HG03520 (cell line): ENCODE measurements at regions not wholly inside any gene's neighbourhood (a gene's known extent, or its start where the extent isn't known, plus 50 kb on each side); places are given as distances from the start of the nearest gene placed in this dataset.

Experiments
- ATAC-seq: cut with Tn5 transposase; IDR thresholded peaks from one replicate; pipeline ENCODE4 v1.9.1; 2021; ENCODE audit warnings: mild to moderate bottlenecking, moderate library complexity; ENCODE audit not compliant: unreplicated experiment

DNA sequence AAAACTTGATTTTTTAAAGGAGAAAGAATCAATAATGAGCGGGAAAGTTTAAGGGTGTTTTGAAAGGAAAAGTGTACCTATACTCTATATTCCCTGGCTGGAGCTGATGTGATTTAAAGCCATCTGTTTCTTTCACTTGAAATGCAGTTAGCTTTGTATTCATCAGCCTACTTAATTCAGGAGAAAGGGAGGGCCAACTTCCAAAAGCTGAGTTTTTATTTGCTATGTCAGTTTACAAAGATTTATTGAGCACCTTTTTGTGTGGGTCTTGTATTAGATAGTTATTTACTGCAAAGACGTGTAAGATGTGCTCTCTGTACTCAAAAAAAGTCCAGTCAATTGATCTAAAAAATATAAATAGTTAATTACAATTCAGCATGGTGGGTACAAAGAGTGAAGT, 176.2 kb upstream of the GOLIM4 start:
- no peak for ATAC-seq

DNA sequence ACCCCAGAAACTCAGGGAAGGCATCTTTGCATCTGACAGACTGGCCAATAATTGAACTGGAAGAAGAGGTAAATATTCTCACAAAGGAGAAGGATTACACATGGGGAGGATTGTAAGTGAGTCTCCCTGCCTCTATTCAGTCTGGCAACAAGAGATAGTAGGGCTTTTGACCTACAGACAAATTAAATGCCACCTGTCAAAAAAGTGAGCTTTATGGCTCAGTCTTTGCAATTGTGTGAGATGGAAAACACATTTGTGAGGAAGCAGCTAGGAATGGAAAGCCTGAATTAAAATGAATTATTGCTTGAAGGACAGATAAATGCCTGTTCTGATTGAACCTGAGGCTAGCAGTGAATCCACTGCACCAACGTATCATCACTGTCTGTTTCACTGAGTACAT, 173.3 kb upstream of the GOLIM4 start:
- ATAC-seq = no peak

DNA sequence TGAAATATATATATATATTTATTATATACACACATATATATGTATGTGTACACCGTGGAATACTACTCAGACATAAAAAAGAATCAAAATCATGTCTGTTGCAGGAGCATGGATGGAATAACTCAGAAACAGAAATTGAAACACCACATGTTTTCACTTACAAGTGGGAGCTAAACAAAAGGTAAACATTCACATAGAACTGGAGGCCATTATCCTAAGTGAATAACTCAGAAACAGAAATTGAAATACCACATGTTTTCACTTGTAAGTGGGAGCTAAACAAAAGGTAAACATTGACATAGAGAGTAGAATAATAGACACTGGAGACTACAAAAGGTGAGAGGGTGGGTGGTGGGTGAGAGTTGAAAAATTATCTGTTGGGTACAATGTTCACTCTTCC, 171.5 kb upstream of the GOLIM4 start:
- no peak for ATAC-seq

DNA sequence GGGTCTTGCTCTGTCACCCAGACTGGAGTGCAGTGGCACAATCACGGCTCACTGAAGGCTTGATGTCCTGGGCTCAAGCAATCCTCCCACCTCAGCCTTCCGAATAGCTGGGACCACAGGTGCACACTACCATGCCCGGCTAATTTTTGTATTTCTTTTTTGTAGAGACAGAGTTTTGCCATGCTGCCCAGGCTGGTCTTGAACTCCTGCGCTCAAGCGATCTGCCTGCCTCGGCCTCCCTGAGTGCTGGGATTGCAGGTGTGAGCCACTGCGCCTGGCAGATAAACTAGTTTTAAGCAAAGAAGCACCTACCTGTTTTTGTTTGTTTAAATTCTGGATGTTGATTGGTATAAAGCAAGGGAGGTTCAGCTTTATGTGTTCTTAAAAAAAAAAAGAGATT, 170.6 kb upstream of the GOLIM4 start:
- ATAC-seq = no peak

DNA sequence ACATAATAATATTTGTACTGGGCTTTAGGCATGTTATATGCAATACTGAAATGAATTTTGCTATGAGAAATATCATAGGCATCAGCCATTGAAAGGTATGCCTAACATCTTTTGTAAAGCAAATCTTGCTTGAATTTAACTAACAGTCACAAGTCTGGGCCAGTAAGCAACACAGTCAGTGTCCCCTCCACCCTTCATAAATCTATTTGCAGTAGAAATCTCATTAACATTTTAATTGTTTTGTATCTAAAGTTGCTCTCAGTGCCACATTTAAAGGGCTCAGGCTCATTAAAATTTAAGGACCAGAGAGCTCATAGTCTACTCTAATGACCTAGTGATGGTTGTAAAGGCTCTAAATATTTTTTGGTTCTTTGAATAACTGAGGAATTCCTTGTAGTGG, 167.2 kb upstream of the GOLIM4 start:
- no peak for ATAC-seq

DNA sequence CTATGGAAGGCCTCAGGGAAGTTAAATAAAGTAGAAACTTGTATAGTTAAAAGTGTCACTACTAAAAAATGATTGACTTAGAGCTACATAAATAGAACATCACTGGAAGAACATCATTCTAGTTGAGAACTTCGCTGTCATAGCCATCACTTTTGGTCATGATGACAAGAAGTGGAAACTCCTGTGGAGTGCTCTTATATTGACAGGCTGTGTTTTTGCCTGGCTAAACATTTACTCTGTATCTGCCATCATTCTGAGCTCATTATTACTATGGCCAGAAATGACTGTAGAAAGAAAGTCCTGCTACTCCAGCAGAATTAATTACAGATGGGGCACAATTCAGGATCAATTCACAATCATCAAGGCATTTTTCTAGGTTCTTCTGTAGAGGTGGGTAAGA, 165.1 kb upstream of the GOLIM4 start:
- peak; percentile 57 for ATAC-seq

DNA sequence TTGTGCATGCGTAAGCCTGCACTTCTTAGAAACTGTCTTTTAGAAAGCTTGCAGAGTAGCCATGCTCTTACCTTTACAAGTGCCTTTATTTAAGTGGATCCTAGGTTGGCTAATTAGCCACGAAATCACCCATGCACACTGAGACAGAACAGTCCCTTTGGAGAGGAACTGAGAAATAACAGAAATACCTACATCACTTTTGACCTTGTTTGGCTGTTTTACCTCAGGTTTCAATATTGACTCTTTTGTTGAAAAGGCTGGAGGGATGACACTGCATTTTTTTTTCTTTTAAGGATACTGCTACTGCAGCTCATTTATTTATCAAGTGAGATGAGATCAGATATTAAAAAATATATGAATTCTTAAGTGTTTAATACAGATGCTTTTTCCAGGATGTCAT, 155.6 kb upstream of the GOLIM4 start:
- peak; percentile 52 for ATAC-seq

DNA sequence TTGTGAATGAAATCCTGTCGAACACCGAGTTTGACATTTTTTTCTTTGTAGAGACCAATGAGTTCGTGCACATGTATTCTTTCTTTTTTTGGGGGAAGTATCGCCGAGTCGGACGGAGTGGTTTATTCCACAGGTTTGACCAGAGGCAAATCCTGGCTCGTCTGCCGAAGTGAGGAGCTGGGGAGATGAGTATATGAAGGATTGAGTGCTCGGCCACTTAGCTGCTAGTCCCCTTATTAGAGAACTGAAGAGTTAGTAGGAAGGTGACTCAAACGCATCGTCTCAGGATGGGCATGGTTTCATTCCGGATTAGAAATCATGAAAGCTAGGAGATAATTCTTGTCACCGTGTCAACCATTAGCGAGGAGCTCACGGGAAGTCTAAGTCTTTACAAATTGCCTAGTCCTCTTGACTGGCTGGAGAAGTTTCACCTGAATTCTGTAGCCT, 154.7 kb upstream of the GOLIM4 start:
- peak; percentile 21 for ATAC-seq

DNA sequence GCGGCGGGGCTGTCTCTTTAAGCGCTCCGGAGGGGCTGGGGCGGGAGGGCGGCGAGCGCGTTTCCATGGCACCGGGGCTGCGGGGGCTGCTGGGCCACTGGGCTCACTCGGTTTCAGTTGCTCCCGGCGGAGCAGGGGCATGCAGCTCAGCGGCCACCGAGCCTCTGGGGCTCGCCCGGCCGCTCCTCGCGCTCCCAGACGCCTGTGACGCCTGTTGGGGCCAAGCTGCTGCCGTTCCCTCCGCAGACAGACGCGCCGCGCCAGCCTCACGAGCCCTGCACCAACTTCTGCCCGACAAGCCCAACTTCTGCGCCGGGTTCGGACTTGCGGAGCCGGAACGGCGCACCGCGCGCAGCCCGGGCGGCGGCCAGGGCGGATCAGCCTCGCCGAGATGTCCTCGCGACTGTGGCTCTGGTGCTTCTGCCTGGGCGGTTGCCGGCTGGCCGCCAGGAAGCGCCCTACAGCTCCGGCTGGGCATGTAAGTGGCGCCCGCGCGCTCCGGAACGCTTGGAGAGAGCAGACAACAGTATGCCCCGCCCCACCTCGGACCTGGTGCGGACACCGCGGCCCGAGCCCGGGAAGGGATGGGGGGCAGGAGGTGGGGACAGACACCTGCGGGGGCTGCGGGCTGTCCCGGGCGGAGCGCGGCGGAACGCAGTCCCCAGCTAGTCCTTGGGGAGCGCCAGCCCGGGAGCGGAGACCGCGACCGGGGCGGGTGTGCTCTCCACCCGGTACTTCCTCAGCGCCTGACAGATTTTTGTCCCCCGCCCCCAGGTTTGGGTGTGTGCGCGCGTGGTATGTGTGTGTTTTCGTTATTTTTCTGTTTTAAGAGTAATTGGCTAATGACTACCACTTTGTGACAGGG, 154.1 kb upstream of the GOLIM4 start:
- peak; percentile 52 for ATAC-seq

DNA sequence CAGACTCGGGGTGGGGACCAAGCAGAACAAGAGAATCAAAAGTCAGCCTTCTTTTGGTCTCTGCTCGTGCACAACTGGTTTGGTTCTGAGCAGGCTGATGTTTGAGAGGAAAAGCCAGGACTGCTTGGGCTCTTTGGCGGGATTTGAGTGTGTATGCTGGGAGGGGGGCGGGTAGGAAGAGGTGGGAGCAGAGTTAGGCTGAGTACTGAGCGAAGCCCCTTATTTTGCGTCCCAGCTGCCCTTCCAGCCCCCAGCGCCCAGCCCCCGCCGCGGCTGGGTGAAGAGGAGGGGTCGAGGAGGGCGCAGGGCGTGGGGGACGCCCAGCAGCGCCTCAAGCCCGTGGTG, 153.5 kb upstream of the GOLIM4 start:
- ATAC-seq = no peak

DNA sequence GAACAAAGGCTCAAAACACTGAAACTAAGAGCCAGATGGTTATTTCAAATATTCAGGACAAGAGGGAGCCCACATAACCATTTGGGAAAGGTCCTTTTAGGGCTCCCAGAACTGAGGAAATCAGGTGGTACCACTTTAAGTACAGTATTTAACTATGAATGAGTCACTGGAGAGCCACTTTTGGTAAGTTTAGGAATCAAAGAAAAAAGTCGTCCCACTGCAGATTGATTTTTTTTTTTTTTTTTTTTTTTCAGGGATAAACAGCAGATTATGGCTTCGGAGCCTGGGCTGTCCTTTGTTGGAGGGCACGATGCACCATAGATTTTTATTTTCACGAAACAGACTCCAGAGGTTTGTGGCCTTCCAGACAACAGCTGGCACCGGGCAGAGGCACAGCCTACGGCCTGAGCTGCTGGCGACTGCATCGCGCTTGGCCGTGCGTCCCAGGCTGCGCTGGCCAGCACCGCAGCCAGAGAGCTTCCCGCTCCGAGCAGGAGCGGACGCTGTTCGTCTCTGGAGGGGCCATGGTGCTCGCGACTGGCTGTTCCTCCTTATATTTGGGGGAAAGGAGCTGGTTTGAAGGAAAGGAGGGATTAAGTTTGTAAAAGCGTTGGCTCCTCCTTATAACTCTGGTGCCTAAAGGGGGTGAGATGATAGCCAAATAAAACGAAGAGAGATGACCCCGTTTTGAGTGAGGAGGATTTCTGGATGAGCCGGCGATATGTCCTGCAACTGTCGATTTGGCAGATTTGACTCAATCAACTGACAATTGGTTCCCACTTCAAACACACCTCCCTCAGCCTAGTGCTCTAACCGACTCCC, 152.9 kb upstream of the GOLIM4 start:
- no peak for ATAC-seq

DNA sequence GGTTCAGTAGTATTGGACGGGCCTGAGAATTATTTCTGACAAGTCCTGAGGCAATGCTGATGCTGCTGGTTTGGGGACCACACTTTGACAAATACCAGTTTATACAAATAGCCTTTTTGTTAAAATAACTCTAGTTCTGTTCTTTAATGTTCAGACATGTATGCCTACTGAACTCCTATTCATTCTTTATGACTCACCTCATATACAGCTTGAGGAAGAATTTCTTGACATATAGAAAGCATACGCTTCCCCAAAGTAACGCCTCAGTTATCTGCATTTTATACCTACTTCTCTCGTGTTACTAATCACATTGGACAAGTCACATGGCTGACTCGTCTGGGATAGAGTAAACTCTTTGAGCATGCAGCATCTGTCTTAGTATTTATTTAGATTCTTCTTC, 145.4 kb upstream of the GOLIM4 start:
- ATAC-seq = no peak

DNA sequence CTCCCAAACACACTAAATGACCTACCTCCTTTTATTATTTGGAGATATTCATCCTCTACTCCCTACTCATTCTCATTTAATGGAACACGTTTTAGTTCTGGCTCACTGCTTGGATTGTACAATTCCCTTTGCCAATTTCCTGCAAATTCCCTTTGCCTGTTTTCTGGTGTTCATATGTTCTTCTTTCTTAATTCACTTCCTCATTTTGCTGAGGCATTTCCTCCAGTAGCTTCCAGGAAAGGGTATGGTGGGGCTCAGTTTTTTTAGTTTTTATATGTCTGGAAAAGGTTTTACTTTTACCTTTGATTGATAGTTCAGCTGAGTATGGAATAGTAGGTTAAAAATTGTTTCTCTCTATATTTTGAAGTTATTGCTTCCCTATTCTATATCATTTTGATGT, 143.6 kb upstream of the GOLIM4 start:
- ATAC-seq = no peak

DNA sequence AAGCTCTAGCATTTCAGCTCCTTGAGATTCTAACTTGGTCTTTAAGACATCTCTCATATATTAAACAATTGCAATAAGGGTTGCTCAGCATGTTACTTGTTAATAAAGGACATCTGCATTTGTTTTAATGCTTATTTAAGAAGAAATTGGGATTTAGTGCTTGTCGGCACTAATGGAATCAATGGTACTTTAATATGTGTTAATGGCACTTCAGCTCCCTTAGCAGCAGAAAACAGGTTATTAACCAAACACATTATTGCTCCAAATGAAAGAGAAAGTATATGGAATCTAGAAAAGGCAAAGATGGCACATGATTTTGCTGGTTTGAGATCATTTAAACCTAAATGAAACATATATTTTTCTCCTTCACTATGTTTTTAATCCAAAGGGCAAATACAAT, 137.3 kb upstream of the GOLIM4 start:
- no peak for ATAC-seq

DNA sequence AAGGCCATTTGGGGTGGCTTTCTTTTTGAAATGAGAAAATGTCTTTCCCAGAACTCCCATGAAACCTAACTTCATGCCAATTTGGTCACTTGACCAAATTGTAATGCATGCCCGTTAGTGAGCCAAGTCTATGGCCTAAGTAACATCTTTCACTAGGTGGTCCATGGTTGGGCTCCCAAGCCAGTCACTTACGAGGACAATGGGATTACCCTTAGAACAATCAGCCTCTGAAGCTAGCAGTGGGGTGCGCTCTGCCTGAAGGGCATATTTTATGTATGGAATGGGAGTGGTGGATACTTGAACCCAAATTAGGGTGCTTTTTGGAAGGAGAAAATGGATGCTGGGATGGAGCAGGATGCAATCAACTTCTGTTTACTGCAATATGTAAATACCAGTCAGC, 127.4 kb upstream of the GOLIM4 start:
- no peak for ATAC-seq

DNA sequence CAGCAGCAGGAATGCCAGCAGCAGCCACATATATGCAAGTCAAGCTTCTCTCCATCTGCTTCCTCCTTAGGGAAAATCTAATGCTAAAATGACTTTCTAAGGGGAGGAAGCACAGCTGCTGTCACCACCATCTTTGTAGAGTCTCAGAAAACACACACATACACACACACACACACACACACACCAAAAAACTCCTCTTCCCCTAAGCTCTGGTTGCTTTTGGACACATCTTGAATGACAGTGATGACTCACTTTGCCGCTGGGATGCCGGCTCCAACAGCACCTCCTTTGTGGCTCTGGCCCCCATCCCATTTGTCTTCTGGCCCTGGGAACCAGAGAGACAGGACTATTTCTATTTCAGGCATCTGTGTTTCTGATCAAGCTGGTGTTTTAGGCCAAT, 124.8 kb upstream of the GOLIM4 start:
- ATAC-seq = no peak

DNA sequence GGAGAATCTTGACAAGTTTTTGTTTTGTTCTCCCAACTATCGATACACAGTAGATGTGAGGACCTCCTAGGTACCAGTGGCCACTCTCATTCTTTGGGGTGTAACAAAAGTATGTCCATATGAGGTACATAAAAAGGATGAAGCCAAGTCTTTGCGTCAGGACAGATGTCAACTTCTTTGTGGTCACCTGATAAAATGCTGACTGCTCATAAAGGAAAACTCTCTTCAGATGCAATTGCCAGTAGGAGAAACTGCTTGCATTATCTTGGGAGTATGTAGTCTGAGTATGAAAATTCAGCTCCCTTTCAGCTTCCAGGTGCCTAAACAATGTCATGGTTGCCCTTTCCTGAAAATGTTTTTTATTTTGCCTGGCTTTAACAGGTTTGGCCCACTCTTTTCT, 123.8 kb upstream of the GOLIM4 start:
- ATAC-seq = no peak

DNA sequence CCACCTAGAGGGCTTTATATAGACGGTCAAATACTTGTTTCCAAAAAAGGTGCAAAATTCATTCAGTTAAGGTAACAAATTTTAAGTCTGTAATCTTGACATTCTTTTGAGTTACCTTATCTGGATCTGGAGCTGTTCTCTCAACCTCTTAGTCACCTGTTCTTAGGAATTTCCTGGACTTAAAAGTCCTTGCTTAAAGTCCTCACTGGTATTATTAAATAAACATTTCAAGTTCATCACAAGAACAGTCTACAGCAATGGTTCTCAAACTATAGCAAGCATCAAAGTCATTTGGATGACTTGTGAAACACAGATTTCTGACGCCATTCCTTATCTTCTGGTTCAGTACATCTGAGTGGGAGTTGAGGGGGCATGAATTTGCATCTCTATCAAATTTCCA, 122.9 kb upstream of the GOLIM4 start:
- ATAC-seq = no peak

DNA sequence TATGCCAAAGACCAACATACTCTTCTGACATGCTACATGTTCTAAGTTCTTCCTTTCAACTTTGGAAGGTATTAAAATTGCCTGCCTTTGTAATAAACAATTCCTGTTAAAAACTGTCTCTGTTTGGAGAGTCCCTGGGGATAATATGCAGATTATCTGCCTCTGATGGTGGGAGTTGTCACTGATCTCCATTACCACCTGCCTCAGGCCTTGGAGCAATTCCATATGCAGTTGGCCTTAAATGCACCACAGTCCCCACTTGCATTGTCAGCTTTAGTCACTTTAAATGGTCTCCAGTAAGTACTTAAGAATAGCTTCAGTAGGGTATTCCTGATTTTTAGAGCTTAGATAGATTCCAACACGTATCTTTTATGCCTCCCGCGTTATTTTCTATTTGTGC, 121.1 kb upstream of the GOLIM4 start:
- no peak for ATAC-seq

DNA sequence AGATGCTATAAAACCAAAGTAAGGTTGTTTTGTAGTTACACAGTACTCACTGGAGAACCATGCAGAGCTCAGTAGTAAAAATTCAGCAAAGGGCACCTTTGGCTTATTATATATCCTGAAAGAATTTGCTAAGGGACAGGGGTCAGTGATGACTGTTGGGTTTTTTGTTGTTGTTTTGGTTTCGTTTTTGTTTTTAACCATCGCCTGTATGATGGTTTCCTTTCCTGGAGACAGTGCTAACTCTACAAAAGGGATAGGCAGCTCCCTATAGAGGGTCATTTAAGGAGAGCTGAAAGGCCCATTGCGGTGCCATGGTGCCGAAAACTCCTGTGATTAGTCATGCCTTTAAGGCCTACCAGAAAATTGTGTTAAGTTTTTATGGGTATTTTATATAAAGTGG, 118.2 kb upstream of the GOLIM4 start:
- peak; percentile 87 for ATAC-seq

DNA sequence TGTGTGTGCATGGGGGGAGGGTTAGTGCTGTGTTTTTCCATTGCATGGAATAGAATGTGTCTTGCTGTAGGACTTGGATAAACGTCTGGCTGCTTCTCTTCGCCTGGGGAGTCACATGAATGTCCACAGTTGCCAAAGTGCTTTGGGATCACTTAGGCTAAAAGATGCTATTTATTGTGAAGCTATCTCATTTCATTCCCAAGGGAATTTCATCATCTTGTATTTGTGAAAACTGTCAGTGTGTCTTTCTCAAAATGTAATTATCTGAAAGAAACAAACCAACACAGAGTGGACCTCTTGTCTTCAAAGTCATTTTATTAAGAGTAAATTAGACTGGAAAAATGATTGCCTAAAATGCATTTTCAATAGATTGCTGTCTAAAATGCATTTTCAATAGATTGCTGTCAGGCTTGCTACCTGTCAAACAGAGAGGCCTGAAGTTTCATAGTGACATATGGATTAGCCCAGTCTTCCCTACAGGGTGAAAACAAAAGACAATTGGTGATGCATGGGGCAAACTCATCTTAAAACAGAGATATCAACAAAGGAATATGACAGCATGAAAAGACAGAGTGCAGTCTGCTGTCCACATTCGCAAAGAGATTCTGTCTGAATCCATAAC, 117.1 kb upstream of the GOLIM4 start:
- ATAC-seq = no peak

DNA sequence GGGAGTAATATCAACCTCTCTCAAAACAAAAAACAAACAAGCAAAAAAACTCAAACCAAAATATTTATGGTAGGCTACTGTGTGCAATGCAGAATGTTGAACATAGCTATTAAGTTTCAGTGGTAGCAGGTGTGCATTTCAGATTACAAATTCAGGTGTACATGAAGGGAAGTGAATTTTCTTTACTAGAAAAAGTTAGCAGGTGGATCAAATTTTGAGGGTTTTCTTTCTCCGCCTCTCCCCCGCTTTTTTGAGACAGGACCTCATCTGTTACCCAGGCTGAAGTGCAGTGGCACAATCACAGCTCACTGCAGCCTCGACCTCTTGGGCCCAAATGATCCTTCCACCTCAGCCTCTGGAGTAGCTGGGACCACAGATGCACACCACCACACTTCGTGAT, 109.7 kb upstream of the GOLIM4 start:
- no peak for ATAC-seq
